Adipocyte (in vitro differentiated cells): ENCODE measurements at regions not wholly inside any gene's neighbourhood (a gene's known extent, or its start where the extent isn't known, plus 50 kb on each side); places are given as distances from the start of the nearest gene placed in this dataset.

ENCODE experiments used
- DNase-seq: peaks from one replicate; pipeline ENCODE4 v3.0.0-alpha.2; 2015; ENCODE audit warnings: low read depth
- H3K27me3 ChIP-seq: replicated peaks from 2 replicates; pipeline ENCODE4 v1.7.0; 2013; ENCODE audit warnings: mild to moderate bottlenecking, low read length, moderate library complexity; ENCODE audit not compliant: control insufficient read depth, insufficient read depth
- H3K36me3 ChIP-seq: 2 replicates; pipeline ENCODE4 v1.7.0; 2013; ENCODE audit warnings: low read length, mild to moderate bottlenecking, moderate library complexity; ENCODE audit not compliant: control insufficient read depth, insufficient read depth, severe bottlenecking
- H3K4me1 ChIP-seq: 2 replicates; pipeline ENCODE4 v1.7.0; 2013; ENCODE audit warnings: mild to moderate bottlenecking, low read length, moderate library complexity; ENCODE audit not compliant: control insufficient read depth, insufficient read depth
- H3K4me3 ChIP-seq: 2 replicates; pipeline ENCODE4 v1.7.0; 2013; ENCODE audit warnings: mild to moderate bottlenecking, low read length, moderate library complexity
- H3K9ac ChIP-seq: 2 replicates; pipeline ENCODE4 v1.7.0; 2013; ENCODE audit warnings: mild to moderate bottlenecking, low read length, moderate library complexity
- H3K9me3 ChIP-seq: 2 replicates; pipeline ENCODE4 v1.7.0; 2013; ENCODE audit warnings: mild to moderate bottlenecking, low read length, moderate library complexity; ENCODE audit not compliant: control insufficient read depth

DNA sequence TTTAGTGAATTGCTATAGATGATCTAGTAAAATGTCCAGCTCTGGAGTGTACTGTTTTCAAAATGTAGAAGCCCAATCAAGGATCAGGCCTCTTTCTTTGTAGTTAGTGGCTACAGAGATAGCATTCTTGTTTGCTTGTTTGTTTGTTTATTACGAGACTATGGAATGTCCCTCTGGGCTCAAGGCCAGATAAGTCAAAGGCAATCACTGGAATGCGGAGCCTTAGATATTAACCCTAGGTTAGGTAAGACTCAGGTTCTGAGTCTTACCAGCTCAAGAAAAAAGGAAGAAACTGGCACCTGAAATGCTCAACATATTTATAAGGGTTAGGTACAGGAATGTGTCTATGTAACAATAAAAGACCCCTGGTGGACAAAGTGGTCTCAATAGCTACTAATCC lies 261.5 kb downstream of the SLC7A11 start:
- H3K36me3 ChIP-seq = no peaks in the 10 kb centered on the region
- no peak for DNase-seq
- no peaks in the 10 kb centered on the region for H3K27me3 ChIP-seq
- no peak overlapping the region for H3K9ac ChIP-seq
- H3K9me3 ChIP-seq = no peaks in the 10 kb centered on the region
- H3K4me1 ChIP-seq = peaks cover 13% of the 10 kb centered on the region
- H3K4me3 ChIP-seq = no peak overlapping the region

DNA sequence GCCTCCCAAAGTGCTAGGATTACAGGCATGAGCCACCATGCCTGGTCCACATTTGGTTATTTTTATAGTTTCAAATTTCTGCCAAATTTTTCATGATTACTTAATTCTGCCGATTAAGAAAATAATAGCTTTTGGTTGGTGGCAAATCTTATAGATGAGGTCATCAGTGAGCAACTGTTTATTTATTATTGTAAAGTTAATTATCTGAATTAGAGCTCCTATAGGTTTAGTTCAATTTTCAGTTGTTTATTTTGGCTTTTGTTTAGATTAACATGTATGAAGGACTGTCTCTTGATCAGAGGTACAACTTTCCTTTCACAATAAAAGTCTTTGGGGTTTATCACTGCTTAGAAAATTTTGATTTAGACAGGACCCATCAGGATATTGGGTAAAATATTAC lies 262.2 kb downstream of the SLC7A11 start:
- H3K9me3 ChIP-seq = no peaks in the 10 kb centered on the region
- H3K4me3 ChIP-seq = no peak overlapping the region
- peaks cover 13% of the 10 kb centered on the region for H3K4me1 ChIP-seq
- DNase-seq = no peak
- no peak overlapping the region for H3K9ac ChIP-seq
- H3K27me3 ChIP-seq = no peaks in the 10 kb centered on the region
- no peaks in the 10 kb centered on the region for H3K36me3 ChIP-seq

DNA sequence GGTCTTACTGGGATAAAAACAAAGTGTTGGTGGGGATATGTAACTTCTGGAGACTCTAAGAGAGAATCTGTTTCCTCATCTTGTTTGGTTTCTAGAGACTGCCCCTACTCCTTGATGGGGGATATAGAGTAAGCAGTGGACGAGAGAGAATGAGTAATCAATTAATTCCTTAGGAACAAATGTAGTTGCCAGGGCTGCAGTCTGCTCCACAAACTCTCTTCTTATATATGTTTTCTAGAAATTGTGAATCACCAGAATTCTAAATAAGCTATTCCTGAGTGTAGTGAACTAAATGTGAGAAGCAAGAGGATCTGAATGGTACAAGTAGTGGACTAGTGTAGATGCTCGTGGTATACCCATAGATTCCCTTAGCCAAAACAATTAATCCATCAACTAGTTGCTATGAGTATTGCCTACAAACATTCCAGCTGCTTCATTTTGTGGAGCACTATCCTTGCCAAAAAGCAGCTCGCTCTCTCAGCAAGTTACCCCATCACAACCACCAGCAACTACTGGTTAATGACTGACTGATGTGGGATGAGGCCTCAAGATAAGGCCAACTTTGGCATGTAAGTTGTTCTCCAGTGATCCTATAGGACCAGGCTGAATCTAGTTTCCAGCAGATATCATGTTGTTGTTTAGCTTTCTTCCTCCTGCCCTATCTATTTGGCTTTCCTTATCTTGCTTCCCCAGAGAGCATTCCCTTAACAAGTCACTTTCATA lies 273.0 kb downstream of the SLC7A11 start:
- DNase-seq = no peak
- no peaks in the 10 kb centered on the region for H3K9me3 ChIP-seq
- H3K36me3 ChIP-seq = no peaks in the 10 kb centered on the region

DNA sequence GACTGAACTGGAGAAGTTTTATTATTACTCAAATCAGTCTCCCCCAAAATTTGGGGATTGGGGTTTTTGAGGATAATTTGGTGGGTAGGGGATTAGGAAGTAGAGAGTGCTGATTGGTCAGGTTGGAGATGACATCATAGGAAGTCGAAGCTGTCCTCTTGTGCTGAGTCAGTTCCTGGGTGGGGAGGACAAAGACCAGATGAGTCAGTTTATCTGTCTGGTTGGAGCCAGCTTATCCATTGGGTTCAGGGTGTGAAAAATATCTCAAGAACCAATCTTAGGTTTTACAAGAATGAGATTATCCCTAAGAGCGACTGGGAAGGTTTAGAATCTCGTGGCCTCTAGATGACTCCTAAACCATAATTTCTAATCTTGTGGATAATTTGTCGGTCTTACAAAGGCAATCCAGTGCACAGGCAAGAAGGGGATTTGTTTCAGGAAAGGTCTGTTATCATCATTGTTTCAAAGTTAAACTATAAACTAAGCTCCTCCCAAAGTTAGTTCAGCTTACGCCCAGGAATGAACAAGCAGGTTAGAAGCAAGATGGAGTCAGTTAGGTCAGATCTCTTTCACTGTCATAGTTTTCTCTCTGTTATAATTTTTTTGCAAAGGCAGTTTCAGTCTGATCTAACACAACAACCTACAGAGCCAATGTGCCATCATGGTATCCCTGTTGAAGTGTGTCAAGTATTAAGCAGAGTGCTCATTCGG lies 274.5 kb downstream of the SLC7A11 start:
- H3K36me3 ChIP-seq = no peaks in the 10 kb centered on the region
- no peak overlapping the region for H3K9ac ChIP-seq
- no peaks in the 10 kb centered on the region for H3K9me3 ChIP-seq
- no peaks in the 10 kb centered on the region for H3K4me1 ChIP-seq
- DNase-seq = no peak
- H3K27me3 ChIP-seq = no peaks in the 10 kb centered on the region
- H3K4me3 ChIP-seq = no peak overlapping the region

More for the DNA sequence above, 273.0 kb downstream of the SLC7A11 start:
- H3K4me3 ChIP-seq = no peak overlapping the region
- no peaks in the 10 kb centered on the region for H3K27me3 ChIP-seq
- H3K4me1 ChIP-seq = no peaks in the 10 kb centered on the region
- no peak overlapping the region for H3K9ac ChIP-seq

DNA sequence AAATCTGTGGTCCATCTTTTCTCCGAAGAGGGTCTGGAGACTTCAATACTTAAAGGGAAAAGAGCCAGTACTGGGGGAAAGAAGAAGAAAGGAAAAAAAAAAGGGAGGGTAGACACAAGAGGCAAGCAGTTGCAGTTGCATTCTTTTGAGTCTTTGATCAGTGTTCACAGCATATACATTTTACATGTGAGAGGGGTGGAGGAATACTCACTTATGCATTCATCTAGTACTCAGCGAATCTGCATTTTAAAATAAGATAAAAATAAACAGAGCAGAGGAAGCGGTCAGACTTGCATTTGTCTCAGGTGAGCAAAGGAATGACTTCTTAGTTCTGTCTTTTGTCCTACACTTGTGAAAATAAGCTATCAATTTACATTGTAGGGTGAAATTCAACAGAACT lies 275.6 kb downstream of the SLC7A11 start:
- Histone ChIP-seq H3K9ac (no peak overlapping the region), H3K4me3 (no peak overlapping the region), H3K9me3 (no peaks in the 10 kb centered on the region), H3K4me1 (peaks cover 4% of the 10 kb centered on the region), H3K36me3 (no peaks in the 10 kb centered on the region), H3K27me3 (no peaks in the 10 kb centered on the region)
- no peak for DNase-seq

DNA sequence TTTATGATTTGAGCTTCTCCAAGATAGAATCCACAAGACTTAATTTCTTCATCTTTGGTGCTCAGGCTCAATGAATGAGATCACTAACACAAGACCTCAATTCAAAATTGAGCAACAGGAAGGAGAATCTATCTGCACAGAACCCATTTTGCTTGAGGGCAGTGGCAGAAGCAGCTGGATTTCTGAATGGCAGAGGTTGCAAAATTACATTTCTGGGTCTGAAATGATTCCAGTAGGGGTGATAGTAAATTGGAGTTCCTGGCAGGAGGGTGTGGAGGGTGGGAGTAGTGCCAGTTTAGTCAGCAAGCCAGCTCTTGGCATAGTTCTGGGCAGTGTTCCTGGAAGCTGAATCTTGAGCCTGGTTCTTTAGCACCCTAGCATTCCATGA lies 281.1 kb downstream of the SLC7A11 start:
- DNase-seq = peak; percentile 93
- H3K9me3 ChIP-seq = no peaks in the 10 kb centered on the region
- H3K27me3 ChIP-seq = no peaks in the 10 kb centered on the region
- no peak overlapping the region for H3K9ac ChIP-seq
- no peaks in the 10 kb centered on the region for H3K36me3 ChIP-seq
- H3K4me3 ChIP-seq = no peak overlapping the region
- peaks cover 19% of the 10 kb centered on the region for H3K4me1 ChIP-seq

DNA sequence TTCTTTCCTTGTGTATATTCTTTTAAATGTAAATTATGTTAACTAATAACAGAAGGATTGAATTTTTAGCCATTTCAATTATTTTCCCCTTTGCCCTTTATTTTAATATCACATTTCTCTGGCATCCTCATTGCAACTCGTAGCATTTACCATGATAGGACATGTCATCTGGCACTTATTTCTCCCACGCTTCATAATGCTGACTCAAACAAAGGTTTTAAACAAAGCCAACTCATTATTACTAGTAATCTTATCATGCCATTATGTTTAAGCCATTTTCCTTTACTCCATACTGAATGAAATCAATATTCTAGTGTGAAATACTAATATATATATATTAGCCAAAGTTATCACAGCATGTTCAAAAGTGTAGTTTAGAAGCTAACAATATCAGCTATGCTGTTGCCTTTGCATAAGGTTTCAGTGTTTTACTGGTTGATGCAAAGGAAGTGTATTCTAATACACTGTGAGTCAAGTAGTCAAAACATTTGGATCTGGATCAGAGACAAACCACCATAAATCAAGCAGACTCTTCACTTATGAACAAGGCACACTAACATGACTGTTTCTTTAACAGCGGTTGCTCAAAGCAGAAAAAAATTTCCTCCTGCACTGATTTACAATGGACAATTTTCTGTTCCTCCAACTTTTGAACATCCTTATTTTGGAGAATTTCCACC lies 281.6 kb downstream of the SLC7A11 start:
- H3K9me3 ChIP-seq = no peaks in the 10 kb centered on the region
- H3K27me3 ChIP-seq = no peaks in the 10 kb centered on the region
- peak; percentile 46 for DNase-seq
- H3K4me1 ChIP-seq = peaks cover 19% of the 10 kb centered on the region
- peak overlapping the region; percentile 14 for H3K4me3 ChIP-seq
- H3K9ac ChIP-seq = peak overlapping the region; percentile 13
- H3K36me3 ChIP-seq = no peaks in the 10 kb centered on the region

DNA sequence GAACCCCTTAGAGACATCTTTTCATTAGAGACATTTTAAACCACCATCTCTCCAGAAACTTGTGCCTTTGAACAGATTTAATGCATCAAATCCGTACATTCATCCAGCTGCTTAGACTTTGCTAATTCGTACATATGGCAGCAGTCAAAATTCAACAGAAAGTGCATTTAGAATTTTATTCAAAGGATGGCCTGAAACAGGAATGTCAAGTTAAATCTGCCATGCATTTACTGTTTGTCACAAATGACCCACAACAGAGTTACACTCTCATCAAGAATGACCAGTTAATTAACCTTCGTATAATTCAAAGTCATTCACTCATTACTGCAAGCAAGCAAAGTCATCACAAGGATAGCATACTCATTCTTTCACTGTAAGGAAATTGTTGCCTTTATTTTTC lies 284.3 kb downstream of the SLC7A11 start:
- Histone ChIP-seq H3K4me1 (peaks cover 19% of the 10 kb centered on the region), H3K9ac (no peak overlapping the region), H3K9me3 (no peaks in the 10 kb centered on the region), H3K27me3 (no peaks in the 10 kb centered on the region), H3K36me3 (no peaks in the 10 kb centered on the region), H3K4me3 (no peak overlapping the region)
- DNase-seq = no peak

DNA sequence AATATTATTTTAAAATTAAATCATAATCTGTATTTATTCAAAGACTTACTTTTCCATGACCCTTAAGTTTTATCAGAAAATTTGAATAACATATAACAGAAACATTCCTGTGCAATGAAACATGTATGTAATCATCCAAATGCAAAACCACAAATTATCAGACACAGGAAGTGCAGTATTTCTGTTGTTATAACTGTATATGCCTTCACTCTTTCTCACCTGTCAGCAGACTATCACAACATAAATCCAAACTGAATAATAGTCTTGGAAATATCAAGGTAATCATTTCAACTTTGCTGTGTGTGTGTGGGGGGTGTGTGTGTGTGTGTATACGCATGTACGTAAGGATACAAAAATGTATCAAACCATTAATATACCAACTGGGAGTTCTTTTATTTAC lies 285.9 kb downstream of the SLC7A11 start:
- Histone ChIP-seq H3K36me3 (no peaks in the 10 kb centered on the region), H3K4me3 (no peak overlapping the region), H3K9ac (no peak overlapping the region), H3K9me3 (no peaks in the 10 kb centered on the region), H3K27me3 (no peaks in the 10 kb centered on the region), H3K4me1 (peaks cover 16% of the 10 kb centered on the region)
- DNase-seq = peak; percentile 15

DNA sequence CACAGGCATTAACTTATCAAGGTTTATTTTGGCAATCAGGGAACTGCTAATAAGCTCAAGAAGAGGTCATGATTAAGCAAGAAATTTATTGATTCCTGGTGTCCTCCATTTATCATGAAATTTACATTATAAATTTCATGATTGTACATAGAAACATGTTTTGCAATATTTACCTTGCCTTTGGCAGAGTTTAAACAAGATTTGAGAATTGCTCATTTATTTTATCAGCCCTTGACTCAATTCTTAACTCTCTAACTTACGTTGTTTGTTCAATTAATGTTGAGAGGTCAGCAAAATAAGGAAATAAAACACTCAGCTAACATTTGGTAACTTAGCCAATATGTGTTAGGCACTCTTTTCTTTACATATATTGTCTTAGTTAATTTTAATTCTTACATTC lies 286.6 kb downstream of the SLC7A11 start:
- no peak overlapping the region for H3K4me3 ChIP-seq
- H3K4me1 ChIP-seq = peaks cover 10% of the 10 kb centered on the region
- no peaks in the 10 kb centered on the region for H3K27me3 ChIP-seq
- no peaks in the 10 kb centered on the region for H3K36me3 ChIP-seq
- H3K9ac ChIP-seq = no peak overlapping the region
- DNase-seq = no peak
- no peaks in the 10 kb centered on the region for H3K9me3 ChIP-seq

DNA sequence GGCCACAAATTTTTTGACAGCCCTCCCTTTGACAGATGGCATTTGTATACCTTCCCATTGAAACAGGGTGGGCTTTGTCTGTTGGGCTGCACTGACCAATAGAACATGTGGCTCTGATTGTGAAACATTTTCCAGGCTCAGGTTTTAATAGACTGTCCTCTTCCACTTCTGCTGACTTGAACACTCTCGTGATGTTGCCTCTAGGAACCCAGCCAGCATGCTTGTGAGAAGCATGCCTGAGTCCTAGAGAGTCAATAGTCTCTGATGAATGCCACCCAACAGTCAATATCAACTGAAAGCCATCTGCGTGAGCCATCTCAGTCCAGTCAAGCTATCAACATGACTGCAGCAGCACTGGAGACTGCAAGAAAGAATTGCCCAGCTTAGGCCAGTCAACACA lies 290.0 kb downstream of the SLC7A11 start:
- Histone ChIP-seq H3K9me3 (peaks cover 16% of the 10 kb centered on the region), H3K9ac (no peak overlapping the region), H3K4me3 (no peak overlapping the region), H3K36me3 (no peaks in the 10 kb centered on the region), H3K4me1 (peaks cover 3% of the 10 kb centered on the region), H3K27me3 (no peaks in the 10 kb centered on the region)
- peak; percentile 46 for DNase-seq
